WTC11 (cell line): ENCODE measurements at regions not wholly inside any gene's neighbourhood (a gene's known extent, or its start where the extent isn't known, plus 50 kb on each side); places are given as distances from the start of the nearest gene placed in this dataset.

Experiments
- FOXP1 ChIP-seq: sonication (generic); formaldehyde crosslinking; IDR thresholded peaks from 2 replicates; pipeline ENCODE4 v1.8.0; 2022; ENCODE audit warnings: missing genetic modification reagents, mild to moderate bottlenecking, moderate library complexity, borderline replicate concordance
- JAZF1 ChIP-seq: fragments of 250-450 bp; sonication (Bioruptor Pico); IDR thresholded peaks from 2 replicates; pipeline ENCODE4 v1.9.0; 2021; ENCODE audit warnings: moderate library complexity, mild to moderate bottlenecking, inconsistent platforms
- NR2C2 ChIP-seq: sonication (generic); formaldehyde crosslinking; IDR thresholded peaks from 2 replicates; pipeline ENCODE4 v1.8.0; 2022; ENCODE audit warnings: mild to moderate bottlenecking, missing genetic modification reagents
- TCF7 ChIP-seq: sonication (generic); formaldehyde crosslinking; IDR thresholded peaks from 2 replicates; pipeline ENCODE4 v1.8.0; 2022; ENCODE audit warnings: mild to moderate bottlenecking, low read depth, missing genetic modification reagents, moderate library complexity
- ZNF232 ChIP-seq: sonication (generic); formaldehyde crosslinking; IDR thresholded peaks from 2 replicates; pipeline ENCODE4 v1.8.0; 2022; ENCODE audit warnings: mild to moderate bottlenecking, missing genetic modification reagents
- TF ChIP-seq, protein P1 (sequence below): sonication (generic); formaldehyde crosslinking; IDR thresholded peaks from 2 replicates; pipeline ENCODE4 v1.8.1; 2022; ENCODE audit warnings: low read depth, missing genetic modification reagents, borderline replicate concordance
- TF ChIP-seq, protein P2 (sequence below): sonication (generic); formaldehyde crosslinking; IDR thresholded peaks from 2 replicates; pipeline ENCODE4 v1.8.1; 2023; ENCODE audit warnings: mild to moderate bottlenecking, missing genetic modification reagents
- TF ChIP-seq, protein P3 (sequence below): fragments of 250-450 bp; sonication (Bioruptor Pico); IDR thresholded peaks from 2 replicates; pipeline ENCODE4 v1.8.0; 2021; ENCODE audit warnings: mild to moderate bottlenecking
- TF ChIP-seq, protein P4 (sequence below): fragments of 250-450 bp; sonication (Bioruptor Pico); IDR thresholded peaks from 2 replicates; pipeline ENCODE4 v2.1.2; 2022; ENCODE audit warnings: mild to moderate bottlenecking, moderate library complexity
- TF ChIP-seq, protein P5 (sequence below): sonication (generic); formaldehyde crosslinking; IDR thresholded peaks from 2 replicates; pipeline ENCODE4 v1.8.0; 2022; ENCODE audit warnings: mild to moderate bottlenecking, missing genetic modification reagents
- TF ChIP-seq, protein P6 (sequence below): fragments of 200-600 bp; IDR thresholded peaks from 2 replicates; pipeline ENCODE4 v1.8.0; 2022; ENCODE audit warnings: antibody characterized with exemption
- TF ChIP-seq, protein P7 (sequence below): sonication (generic); formaldehyde crosslinking; IDR thresholded peaks from 2 replicates; pipeline ENCODE4 v1.8.0; 2022; ENCODE audit warnings: mild to moderate bottlenecking, missing genetic modification reagents

DNA sequence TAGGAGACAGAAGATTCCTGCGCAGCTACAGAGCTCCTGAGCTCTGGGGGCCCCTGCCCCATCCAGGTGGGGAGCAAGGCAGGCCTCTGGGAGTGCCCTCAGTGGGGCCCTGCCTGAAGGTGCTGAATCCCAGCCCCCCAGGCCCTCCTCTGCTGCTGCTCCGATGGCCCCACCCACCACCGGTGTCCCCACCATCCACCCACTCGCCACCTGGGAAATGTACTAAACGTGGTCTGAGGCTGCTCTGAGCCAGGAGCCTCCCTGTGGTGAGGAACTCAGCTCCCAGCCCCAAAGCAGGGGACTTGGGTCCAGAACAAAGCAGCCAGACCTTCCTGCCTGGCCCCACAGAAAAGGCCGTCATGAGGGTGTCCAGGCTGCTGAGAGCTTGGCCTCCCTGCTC lies 289.4 kb downstream of the CTTN start:
- TF ChIP-seq JAZF1, result no peak
- TF ChIP-seq, protein P1, sequence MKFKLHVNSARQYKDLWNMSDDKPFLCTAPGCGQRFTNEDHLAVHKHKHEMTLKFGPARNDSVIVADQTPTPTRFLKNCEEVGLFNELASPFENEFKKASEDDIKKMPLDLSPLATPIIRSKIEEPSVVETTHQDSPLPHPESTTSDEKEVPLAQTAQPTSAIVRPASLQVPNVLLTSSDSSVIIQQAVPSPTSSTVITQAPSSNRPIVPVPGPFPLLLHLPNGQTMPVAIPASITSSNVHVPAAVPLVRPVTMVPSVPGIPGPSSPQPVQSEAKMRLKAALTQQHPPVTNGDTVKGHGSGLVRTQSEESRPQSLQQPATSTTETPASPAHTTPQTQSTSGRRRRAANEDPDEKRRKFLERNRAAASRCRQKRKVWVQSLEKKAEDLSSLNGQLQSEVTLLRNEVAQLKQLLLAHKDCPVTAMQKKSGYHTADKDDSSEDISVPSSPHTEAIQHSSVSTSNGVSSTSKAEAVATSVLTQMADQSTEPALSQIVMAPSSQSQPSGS (CRISPR knock-in tag), result no peak
- TF ChIP-seq, protein P2, sequence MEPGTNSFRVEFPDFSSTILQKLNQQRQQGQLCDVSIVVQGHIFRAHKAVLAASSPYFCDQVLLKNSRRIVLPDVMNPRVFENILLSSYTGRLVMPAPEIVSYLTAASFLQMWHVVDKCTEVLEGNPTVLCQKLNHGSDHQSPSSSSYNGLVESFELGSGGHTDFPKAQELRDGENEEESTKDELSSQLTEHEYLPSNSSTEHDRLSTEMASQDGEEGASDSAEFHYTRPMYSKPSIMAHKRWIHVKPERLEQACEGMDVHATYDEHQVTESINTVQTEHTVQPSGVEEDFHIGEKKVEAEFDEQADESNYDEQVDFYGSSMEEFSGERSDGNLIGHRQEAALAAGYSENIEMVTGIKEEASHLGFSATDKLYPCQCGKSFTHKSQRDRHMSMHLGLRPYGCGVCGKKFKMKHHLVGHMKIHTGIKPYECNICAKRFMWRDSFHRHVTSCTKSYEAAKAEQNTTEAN, result no peak
- TF ChIP-seq, protein P3, sequence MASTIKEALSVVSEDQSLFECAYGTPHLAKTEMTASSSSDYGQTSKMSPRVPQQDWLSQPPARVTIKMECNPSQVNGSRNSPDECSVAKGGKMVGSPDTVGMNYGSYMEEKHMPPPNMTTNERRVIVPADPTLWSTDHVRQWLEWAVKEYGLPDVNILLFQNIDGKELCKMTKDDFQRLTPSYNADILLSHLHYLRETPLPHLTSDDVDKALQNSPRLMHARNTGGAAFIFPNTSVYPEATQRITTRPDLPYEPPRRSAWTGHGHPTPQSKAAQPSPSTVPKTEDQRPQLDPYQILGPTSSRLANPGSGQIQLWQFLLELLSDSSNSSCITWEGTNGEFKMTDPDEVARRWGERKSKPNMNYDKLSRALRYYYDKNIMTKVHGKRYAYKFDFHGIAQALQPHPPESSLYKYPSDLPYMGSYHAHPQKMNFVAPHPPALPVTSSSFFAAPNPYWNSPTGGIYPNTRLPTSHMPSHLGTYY, result no peak
- no peak for TF ChIP-seq TCF7 (CRISPR knock-in tag)
- TF ChIP-seq, protein P4, sequence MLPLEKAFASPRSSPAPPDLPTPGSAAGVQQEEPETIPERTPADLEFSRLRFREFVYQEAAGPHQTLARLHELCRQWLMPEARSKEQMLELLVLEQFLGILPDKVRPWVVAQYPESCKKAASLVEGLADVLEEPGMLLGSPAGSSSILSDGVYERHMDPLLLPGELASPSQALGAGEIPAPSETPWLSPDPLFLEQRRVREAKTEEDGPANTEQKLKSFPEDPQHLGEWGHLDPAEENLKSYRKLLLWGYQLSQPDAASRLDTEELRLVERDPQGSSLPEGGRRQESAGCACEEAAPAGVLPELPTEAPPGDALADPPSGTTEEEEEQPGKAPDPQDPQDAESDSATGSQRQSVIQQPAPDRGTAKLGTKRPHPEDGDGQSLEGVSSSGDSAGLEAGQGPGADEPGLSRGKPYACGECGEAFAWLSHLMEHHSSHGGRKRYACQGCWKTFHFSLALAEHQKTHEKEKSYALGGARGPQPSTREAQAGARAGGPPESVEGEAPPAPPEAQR (CRISPR knock-in tag), result no peak
- TF ChIP-seq, protein P5, sequence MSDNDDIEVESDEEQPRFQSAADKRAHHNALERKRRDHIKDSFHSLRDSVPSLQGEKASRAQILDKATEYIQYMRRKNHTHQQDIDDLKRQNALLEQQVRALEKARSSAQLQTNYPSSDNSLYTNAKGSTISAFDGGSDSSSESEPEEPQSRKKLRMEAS (CRISPR knock-in tag), result no peak
- TF ChIP-seq, protein P6, sequence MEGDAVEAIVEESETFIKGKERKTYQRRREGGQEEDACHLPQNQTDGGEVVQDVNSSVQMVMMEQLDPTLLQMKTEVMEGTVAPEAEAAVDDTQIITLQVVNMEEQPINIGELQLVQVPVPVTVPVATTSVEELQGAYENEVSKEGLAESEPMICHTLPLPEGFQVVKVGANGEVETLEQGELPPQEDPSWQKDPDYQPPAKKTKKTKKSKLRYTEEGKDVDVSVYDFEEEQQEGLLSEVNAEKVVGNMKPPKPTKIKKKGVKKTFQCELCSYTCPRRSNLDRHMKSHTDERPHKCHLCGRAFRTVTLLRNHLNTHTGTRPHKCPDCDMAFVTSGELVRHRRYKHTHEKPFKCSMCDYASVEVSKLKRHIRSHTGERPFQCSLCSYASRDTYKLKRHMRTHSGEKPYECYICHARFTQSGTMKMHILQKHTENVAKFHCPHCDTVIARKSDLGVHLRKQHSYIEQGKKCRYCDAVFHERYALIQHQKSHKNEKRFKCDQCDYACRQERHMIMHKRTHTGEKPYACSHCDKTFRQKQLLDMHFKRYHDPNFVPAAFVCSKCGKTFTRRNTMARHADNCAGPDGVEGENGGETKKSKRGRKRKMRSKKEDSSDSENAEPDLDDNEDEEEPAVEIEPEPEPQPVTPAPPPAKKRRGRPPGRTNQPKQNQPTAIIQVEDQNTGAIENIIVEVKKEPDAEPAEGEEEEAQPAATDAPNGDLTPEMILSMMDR, result no peak
- TF ChIP-seq FOXP1, result no peak
- no peak for TF ChIP-seq NR2C2 (CRISPR knock-in tag)
- TF ChIP-seq, protein P7, sequence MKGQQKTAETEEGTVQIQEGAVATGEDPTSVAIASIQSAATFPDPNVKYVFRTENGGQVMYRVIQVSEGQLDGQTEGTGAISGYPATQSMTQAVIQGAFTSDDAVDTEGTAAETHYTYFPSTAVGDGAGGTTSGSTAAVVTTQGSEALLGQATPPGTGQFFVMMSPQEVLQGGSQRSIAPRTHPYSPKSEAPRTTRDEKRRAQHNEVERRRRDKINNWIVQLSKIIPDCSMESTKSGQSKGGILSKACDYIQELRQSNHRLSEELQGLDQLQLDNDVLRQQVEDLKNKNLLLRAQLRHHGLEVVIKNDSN (CRISPR knock-in tag), result no peak
- TF ChIP-seq ZNF232, result no peak
